ENCODE measurements at regions not wholly inside any gene's neighbourhood (a gene's known extent, or its start where the extent isn't known, plus 50 kb on each side); places are given as distances from the start of the nearest gene placed in this dataset.

- TF ChIP-seq MAX (IDR thresholded peaks at IDR 0.05) (no peak), YY1 (IDR thresholded peaks at IDR 0.05; ENCODE audit: low read depth) (no peak), EGR1 (IDR thresholded peaks at IDR 0.05) (no peak), TEAD4 (IDR thresholded peaks at IDR 0.05) (no peak), EP300 (IDR thresholded peaks at IDR 0.05; ENCODE audit: borderline replicate concordance) (no peak), USF1 (IDR thresholded peaks at IDR 0.05) (no peak), RAD21 (IDR thresholded peaks at IDR 0.05; ENCODE audit: low read depth) (no peak), TAF1 (IDR thresholded peaks at IDR 0.05; ENCODE audit: low read depth) (no peak), CEBPB (IDR thresholded peaks at IDR 0.05) (no peak), REST (IDR thresholded peaks at IDR 0.05; ENCODE audit: low read depth) (no peak), FOXM1 (IDR thresholded peaks at IDR 0.05; ENCODE audit: borderline replicate concordance, low read depth) (no peak), TCF12 (IDR thresholded peaks at IDR 0.05; ENCODE audit: low read depth) (no peak), NFIC (IDR thresholded peaks at IDR 0.05) (no peak)
Measured at GRCh38 chr21:35833388-35833787, 226.9 kb downstream of the SETD4 start.

All from Ishikawa (cell line).